ENCODE measurements at regions not wholly inside any gene's neighbourhood (a gene's known extent, or its start where the extent isn't known, plus 50 kb on each side); places are given as distances from the start of the nearest gene placed in this dataset.
"Not testable (repeated sequence)": the region's sequence is repeated elsewhere in the genome, so short reads cannot be mapped to it uniquely, and the experiment has no call there.

DNA sequence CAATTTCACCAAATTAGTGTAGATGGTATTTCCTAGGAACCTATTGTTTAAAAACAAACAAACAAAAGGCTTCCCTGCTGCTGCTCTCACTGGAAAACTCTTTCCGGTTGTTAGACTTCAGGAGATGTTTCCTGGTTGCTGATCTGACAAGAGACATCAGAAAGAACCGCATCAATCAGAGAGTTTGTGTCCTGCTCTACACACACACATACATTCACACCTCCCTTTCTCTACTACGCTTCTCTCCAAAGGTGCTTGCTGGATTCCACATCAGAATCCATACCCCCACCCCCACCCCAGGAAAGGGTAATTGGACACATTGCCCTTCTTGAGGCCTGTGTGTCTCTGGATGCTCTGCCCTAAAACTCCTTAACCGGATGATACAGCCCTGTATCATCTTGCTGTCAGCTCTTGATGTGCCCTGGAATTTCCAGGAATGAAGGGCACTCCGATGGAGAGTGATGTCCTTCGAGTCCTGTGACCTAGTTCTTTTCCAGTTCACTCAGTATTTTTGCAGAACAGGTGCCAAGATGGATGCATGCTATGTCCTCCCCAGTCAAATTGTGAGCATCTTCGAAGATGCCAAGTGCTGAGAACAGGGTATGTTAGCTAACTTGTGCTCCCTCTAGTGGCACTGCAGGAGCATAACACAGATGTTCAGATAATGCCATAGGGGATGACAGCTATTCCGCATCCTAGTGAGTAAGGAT, 113.7 kb upstream of the SLC35F3 start:
- DNase-seq = peak; percentile 23 to 49

- no peak for DNase-seq
Observed at GRCh38 chr1:233791372-233791703, 113.1 kb upstream of the SLC35F3 start.

GRCh38 chr1:233791721-233792120, 112.8 kb upstream of the SLC35F3 start:
- DNase-seq = no peak

GRCh38 chr1:233794863-233795262, 109.6 kb upstream of the SLC35F3 start:
- DNase-seq = no peak

GRCh38 chr1:233796146-233796783, 108.2 kb upstream of the SLC35F3 start:
- DNase-seq = no peak

DNA sequence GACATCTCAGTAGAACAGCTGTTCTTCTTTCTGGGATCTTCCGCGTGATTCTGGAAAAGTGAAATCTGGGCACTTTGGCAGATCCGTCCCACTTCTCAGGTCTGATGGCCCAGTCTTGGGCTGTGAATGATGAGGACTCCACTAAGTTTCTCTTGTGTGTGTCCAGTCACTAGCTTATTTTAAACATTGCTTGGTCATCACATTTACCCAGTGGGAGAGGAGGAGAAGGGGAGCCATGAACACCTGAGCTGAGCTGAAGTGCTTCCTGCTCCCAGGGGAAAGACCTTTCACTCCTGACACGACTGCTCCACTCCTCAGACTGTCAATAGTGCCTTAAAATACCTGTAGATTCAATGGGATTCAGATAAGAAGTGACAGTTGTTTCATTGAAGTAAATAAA, 101.9 kb upstream of the SLC35F3 start:
- no peak for DNase-seq

- no peak for DNase-seq
Observed at GRCh38 chr1:233805786-233806185, 98.7 kb upstream of the SLC35F3 start.

GRCh38 chr1:233815357-233815756, 89.1 kb upstream of the SLC35F3 start:
- DNase-seq = no peak

DNA sequence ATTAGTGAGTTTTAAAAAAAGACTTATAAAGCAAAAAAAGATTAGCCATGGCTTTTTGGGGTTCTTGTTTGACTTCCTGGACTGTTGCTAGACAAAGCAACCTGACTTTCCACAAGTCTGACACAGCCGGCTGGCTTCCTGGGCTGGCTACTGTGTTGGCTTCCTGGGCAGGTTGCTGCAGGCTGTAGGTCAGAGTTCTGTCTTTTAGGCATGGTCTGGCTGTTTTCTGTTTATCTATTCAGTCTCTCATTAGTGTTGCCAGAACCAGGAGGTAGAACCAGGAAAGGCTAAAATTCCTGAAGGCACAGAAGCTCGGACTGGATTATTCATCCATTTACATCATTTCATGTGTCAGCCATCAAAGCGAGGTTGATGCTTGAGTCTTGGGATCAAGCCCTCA, 88.6 kb upstream of the SLC35F3 start:
- DNase-seq = no peak

DNA sequence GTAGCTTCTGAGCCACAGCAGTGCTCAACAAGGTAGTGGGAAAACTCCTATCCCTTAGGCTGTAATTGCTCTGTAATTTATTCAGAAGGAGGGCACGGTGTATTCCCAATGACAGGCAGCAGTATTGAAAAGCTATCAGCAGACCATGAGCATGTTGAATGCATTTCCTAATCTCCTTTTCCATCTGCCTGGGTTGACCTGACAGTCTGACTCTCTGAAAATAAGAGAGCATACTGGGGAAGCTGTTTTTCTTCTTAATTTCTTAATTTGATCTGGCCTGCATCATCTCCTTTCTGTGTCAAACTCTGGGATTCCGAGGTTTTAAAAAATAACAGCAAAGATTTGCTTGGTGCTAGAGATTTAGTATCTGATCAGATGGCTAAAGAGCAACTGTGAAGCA, 88.1 kb upstream of the SLC35F3 start:
- no peak for DNase-seq

DNA sequence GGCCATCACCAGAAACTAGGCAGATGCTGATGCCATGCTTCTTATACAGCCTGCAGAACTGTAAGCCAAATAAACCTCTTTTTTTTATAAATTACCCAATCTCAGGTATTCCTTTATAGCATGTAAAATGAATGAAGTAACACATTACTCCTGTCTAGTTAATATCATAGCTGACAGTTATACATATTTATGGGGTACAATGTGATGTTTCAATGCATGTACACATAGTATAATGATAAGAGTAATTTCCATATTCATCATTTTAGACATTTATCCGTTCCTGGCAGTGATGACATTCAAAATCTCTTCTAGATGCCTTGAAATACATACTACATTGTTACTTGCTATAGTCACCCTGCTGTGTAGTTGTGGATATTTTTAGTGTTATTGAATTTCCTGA, 85.4 kb upstream of the SLC35F3 start:
- no peak for DNase-seq

- not testable (repeated sequence) for DNase-seq
Observed at GRCh38 chr1:233824179-233824578, 80.3 kb upstream of the SLC35F3 start.

- not testable (repeated sequence) for DNase-seq
Observed at GRCh38 chr1:233827937-233828336, 76.5 kb upstream of the SLC35F3 start.

- DNase-seq = no peak
Observed at GRCh38 chr1:233828480-233828879, 76.0 kb upstream of the SLC35F3 start.

DNA sequence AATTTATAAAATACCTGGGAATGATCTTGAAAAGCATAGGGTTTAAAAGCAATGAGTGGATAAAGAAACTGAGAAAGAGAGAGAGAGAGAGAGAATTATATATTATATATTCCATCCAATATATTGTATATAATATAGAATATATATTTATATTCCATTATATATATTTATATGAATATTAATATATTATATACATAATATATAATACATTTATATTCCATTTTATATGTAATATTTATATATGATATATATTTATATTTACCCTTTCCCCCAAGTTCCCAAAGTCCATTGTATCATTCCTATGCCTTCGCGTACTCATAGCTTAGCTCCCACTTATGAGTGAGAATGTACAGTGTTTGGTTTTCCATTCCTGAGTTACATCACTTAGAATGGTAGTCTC, 69.9 kb upstream of the SLC35F3 start:
- DNase-seq = no peak

DNA sequence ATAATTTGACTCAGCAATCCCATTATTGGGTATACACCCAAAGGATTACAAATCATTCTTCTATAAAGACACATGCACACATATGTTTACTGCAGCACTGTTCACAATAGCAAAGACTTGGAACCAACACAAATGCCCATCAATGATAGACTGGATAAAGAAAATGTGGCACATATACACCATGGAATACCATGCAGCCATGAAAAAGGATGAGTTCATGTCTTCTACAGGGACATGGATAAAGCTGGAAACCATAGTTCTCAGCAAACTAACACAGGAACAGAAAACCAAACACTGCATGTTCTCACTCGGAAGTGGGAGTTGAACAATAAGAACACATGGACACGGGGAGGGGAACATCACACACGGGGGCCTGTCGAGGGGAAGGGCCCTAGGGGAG, 66.3 kb upstream of the SLC35F3 start:
- not testable (repeated sequence) for DNase-seq

DNA sequence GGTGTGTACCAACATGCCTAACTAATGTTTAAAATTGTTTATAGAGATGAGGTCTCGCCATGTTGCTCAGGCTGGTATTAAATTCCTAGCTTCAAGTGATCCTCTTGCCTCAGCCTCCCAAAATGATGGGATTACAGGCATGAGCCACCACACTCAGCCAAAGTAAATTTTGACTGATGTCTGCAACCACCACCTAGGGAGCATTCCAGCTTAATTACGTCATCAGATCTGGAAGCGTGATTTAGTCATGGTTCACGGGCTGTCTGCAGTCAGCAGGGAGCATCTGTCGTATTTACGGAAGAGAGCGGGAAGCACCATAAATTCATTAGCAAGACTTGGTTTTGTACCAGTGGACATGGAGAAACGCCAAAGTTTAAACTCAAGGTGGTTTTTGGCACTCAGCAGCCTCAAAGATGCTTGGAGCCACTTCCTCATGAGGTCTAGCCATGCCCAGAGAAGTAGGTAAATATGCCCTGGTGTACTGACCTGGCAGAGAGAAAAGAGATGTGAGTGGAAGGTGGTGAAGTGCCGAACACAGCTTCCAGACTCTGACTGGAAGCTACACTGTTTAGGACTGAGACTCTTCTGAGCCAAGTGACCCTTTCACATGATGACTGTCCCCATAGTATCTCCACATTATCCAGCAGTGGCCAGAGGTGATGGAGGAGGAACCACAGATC, 60.8 kb upstream of the SLC35F3 start:
- DNase-seq = no peak

GRCh38 chr1:233844275-233844674, 60.2 kb upstream of the SLC35F3 start:
- no peak for DNase-seq

DNA sequence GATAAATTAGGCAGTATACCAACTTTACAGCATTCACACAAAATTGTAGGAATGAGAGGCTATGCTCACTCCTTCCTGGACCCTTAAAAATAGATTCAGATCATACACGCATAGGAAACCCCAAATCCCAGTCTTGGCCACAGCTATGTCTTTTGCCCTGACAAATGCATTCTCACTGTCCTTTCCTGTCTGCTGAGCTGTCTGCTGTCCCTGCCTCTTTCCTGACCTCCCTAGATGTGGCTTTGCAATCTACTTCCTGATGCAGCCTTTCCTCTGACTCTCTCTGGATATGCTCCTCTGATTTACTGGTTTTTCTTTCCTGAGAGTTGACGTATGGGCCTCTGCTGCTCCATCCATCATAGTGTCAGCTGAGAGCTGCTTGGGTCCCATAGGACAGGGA, 59.8 kb upstream of the SLC35F3 start:
- no peak for DNase-seq

All from inflammatory macrophage treated with lipopolysaccharide for 1 hour (primary cell).